ENCODE measurements at regions not wholly inside any gene's neighbourhood (a gene's known extent, or its start where the extent isn't known, plus 50 kb on each side); places are given as distances from the start of the nearest gene placed in this dataset.

- Histone ChIP-seq H3K36me3 (ENCODE audit: control insufficient read depth in 2 of 2, extremely low read depth in 1 of 2, insufficient read depth in 2 of 2, low read length in 2 of 2) (no peaks in the 10 kb centered on the region), H3K9ac (replicated peaks; ENCODE audit: extremely low read depth, insufficient read depth, low read length) (no peak overlapping the region), H4K20me1 (replicated peaks; ENCODE audit: control insufficient read depth, extremely low read depth, insufficient read depth, low read length) (no peaks in the 10 kb centered on the region), H3K4me3 (replicated peaks in 1 of 3; ENCODE audit: insufficient read depth in 1 of 3, low read depth in 1 of 3, low read length in 3 of 3) (no peak overlapping the region), H3K9me3 (replicated peaks; ENCODE audit: control insufficient read depth, insufficient read depth, low read length) (no peaks in the 10 kb centered on the region), H2AFZ (ENCODE audit: low read depth, low read length) (no peak overlapping the region), H3K27ac (ENCODE audit: insufficient read depth, low read depth, low read length) (no peak overlapping the region), H3K79me2 (ENCODE audit: control insufficient read depth, insufficient read depth, low read length) (no peaks in the 10 kb centered on the region), H3K27me3 (ENCODE audit: control insufficient read depth in 2 of 2, insufficient read depth in 2 of 2, low read length in 2 of 2) (no peaks in the 10 kb centered on the region), H3K9me1 (replicated peaks; ENCODE audit: control insufficient read depth, extremely low read depth, insufficient read depth, low read length) (no peaks in the 10 kb centered on the region), H3K4me2 (ENCODE audit: insufficient read depth, low read length) (no peak overlapping the region), H3K4me1 (ENCODE audit: control insufficient read depth, extremely low read depth, insufficient read depth, low read length) (no peaks in the 10 kb centered on the region)
- no TSS peak for BruUV-seq (replicated peaks)
- DNase-seq (ENCODE audit: low read depth, low spot score) (no peak), FAIRE-seq (no peak)
- intact Hi-C loops (cut with micrococcal nuclease): no loop called here
- ChIA-PET CTCF (interaction anchor here (1.3 to 1.6 kb wide), 2 partner anchors 8 to 17 kb away, joined by 4 to 5 read pairs; no protein-coding TSS in a partner anchor), POLR2A (no interaction called here)
- dilution Hi-C loops (cut with MboI; ENCODE audit: extremely low pct_ligation_motif_present, low sequenced_read_pairs): no loop called here
- TF ChIP-seq FOS (IDR thresholded peaks at IDR 0.05; ENCODE audit: borderline replicate concordance, insufficient read depth, low read length): no peak
- TF ChIP-seq GATA2 (IDR thresholded peaks at IDR 0.05; ENCODE audit: insufficient read depth, insufficient read length, low read depth, low read length): no peak
- TF ChIP-seq CTCF (IDR thresholded peaks at IDR 0.05; ENCODE audit: extremely low read depth in 1 of 2, insufficient read depth in 1 of 2, low read depth in 1 of 2, low read length in 2 of 2): no peak
- TF ChIP-seq POLR2AphosphoS5 (IDR thresholded peaks at IDR 0.05; ENCODE audit: insufficient read depth, low read depth, low read length): no peak
- no peak for TF ChIP-seq JUN (IDR thresholded peaks at IDR 0.05; ENCODE audit: borderline replicate concordance, insufficient read depth, insufficient read length, low read depth)
- no peak for TF ChIP-seq EZH2 (IDR thresholded peaks at IDR 0.05; ENCODE audit: borderline replicate concordance, low read depth, low read length, severe bottlenecking)
- TF ChIP-seq POLR2A (IDR thresholded peaks at IDR 0.05; ENCODE audit: low read depth, low read length): no peak
- no peak for TF ChIP-seq MYC (IDR thresholded peaks at IDR 0.05; ENCODE audit: low read depth, low read length)
- TF ChIP-seq MAX (IDR thresholded peaks at IDR 0.05; ENCODE audit: insufficient read depth, insufficient read length): no peak
Measured at GRCh38 chr17:45656527-45657181, 127.5 kb upstream of the CRHR1 start.
